K562 (cell line): ENCODE measurements at regions not wholly inside any gene's neighbourhood (a gene's known extent, or its start where the extent isn't known, plus 50 kb on each side); places are given as distances from the start of the nearest gene placed in this dataset.

Experiments
- ATAC-seq: fragments of 200-7000 bp; cut with Tn5 transposase; 3 replicates; pipeline ENCODE4 v1.9.1; 2020; ENCODE audit warnings: moderate library complexity
- BruUV-seq: library from RNA; stranded (reverse); fragments of 400-500 nt; replicated peaks from 2 replicates; lab custom pipeline; 2021; lab: Mats Ljungman, UMichigan
- CTCF ChIA-PET: fragments of 300-600 bp; formaldehyde crosslinking; extraction: SDS; loops from one replicate; lab custom pipeline; 2021; ENCODE audit warnings: low intra/inter-chr PET ratio; lab: Yijun Ruan, JAX
- POLR2A ChIA-PET: fragments of 300-600, 350-650 bp; sonication (Branson Sonifier 250); formaldehyde crosslinking; extraction: SDS; loops from one replicate; lab custom pipeline; 2021; ENCODE audit warnings: antibody characterized with exemption, inconsistent platforms; lab: Yijun Ruan, JAX
- DNase-seq, 4 experiments: peaks; one replicate each; pipeline versions ENCODE4 v3.0.0 to v3.0.0-alpha.2; 2011 to 2018; ENCODE audit warnings: low spot score in 3 of 4, mixed read lengths in 3 of 4; ENCODE audit errors: extremely low read depth in 1 of 4
- FAIRE-seq: peaks from 2 replicates; lab custom pipeline; 2011; peaks lifted over from hg19 to GRCh38; lab: Jason Lieb, UNC
- H2AFZ ChIP-seq: 2 replicates; pipeline ENCODE4 v1.6.0; 2011; ENCODE audit warnings: low read depth, low read length, control low read depth, inconsistent platforms
- H3K27ac ChIP-seq: fragments of 200-600 bp; 3 replicates; pipeline ENCODE4 v1.8.0; 2011; ENCODE audit warnings: low read depth, mild to moderate bottlenecking, control low read depth, inconsistent platforms, low read length, moderate library complexity, mixed read lengths; ENCODE audit errors: extremely low read depth
- H3K27me3 ChIP-seq, 2 experiments: fragments of 300-600 bp in 1 of 2; 2 replicates in 1 of 2; 3 replicates in 1 of 2; pipeline versions ENCODE4 v1.6.0 to v1.8.0; 2011; ENCODE audit warnings: inconsistent platforms in 2 of 2, low read length in 2 of 2, mild to moderate bottlenecking in 1 of 2, mixed read lengths in 1 of 2, moderate library complexity in 1 of 2; ENCODE audit not compliant: control insufficient read depth in 2 of 2, insufficient read depth in 2 of 2
- H3K36me3 ChIP-seq: fragments of 300-600 bp; 3 replicates; pipeline ENCODE4 v1.8.0; 2011; ENCODE audit warnings: mild to moderate bottlenecking, low read length, inconsistent platforms; ENCODE audit not compliant: control insufficient read depth, insufficient read depth
- H3K4me1 ChIP-seq, 2 experiments: fragments of 200-600 bp in 1 of 2; replicated peaks in 1 of 2; 2 replicates in 1 of 2; 3 replicates in 1 of 2; pipeline versions ENCODE4 v1.5.1 to v1.8.0; 2011; ENCODE audit warnings: inconsistent platforms in 2 of 2, low read length in 2 of 2, mild to moderate bottlenecking in 1 of 2, mixed read lengths in 1 of 2, moderate library complexity in 1 of 2; ENCODE audit not compliant: control insufficient read depth in 2 of 2, insufficient read depth in 2 of 2
- H3K4me2 ChIP-seq: 2 replicates; pipeline ENCODE4 v1.6.1; 2011; ENCODE audit warnings: low read length, control low read depth, inconsistent platforms, mixed read lengths; ENCODE audit not compliant: insufficient read depth
- H3K4me3 ChIP-seq: fragments of 200-600 bp; sonication (generic), shearing (Covaris generic); 2 replicates; pipeline ENCODE4 v1.5.1; 2016; ENCODE audit warnings: control low read depth, inconsistent platforms
- H3K79me2 ChIP-seq: fragments of 200-600 bp; 3 replicates; pipeline ENCODE4 v1.8.0; 2011; ENCODE audit warnings: low read length, inconsistent platforms; ENCODE audit not compliant: control insufficient read depth, insufficient read depth
- H3K9ac ChIP-seq, 2 experiments: 2 replicates each; pipeline versions ENCODE4 v1.6.0 to v1.6.1; 2011; ENCODE audit warnings: low read depth in 2 of 2, low read length in 2 of 2, control low read depth in 1 of 2, inconsistent platforms in 1 of 2, mild to moderate bottlenecking in 1 of 2, mixed read lengths in 1 of 2; ENCODE audit not compliant: insufficient read depth in 1 of 2
- H3K9me1 ChIP-seq: one replicate; pipeline ENCODE4 v1.6.0; 2011; ENCODE audit warnings: inconsistent platforms, mild to moderate bottlenecking, low read length, moderate library complexity; ENCODE audit not compliant: control insufficient read depth, insufficient read depth
- H3K9me3 ChIP-seq: replicated peaks from 2 replicates; pipeline ENCODE4 v1.5.1; 2011; ENCODE audit warnings: low read depth, low read length, inconsistent platforms; ENCODE audit not compliant: control insufficient read depth, insufficient read depth
- H4K20me1 ChIP-seq: replicated peaks from 2 replicates; pipeline ENCODE4 v1.6.1; 2011; ENCODE audit warnings: low read length, inconsistent platforms, mixed read lengths; ENCODE audit not compliant: control insufficient read depth, insufficient read depth
- BCLAF1 ChIP-seq, 2 experiments: fragments of 450-650 bp in 1 of 2; IDR thresholded peaks; 2 replicates each; pipeline ENCODE4 v1.6.1; 2011 to 2017; ENCODE audit warnings: low read depth in 2 of 2, antibody characterized with exemption in 1 of 2, borderline replicate concordance in 1 of 2, low read length in 1 of 2, mild to moderate bottlenecking in 1 of 2, mixed read lengths in 1 of 2; ENCODE audit not compliant: control insufficient read depth in 1 of 2
- CSDE1 ChIP-seq, 2 experiments: fragments of 450-650 bp; IDR thresholded peaks; 2 replicates each; pipeline ENCODE4 v1.6.1; 2016; ENCODE audit warnings: mild to moderate bottlenecking in 1 of 2
- CXXC5 ChIP-seq: fragments of 250-450 bp; sonication (Bioruptor Pico); IDR thresholded peaks from 2 replicates; pipeline ENCODE4 v1.8.0; 2022; ENCODE audit warnings: inconsistent platforms, mild to moderate bottlenecking, moderate library complexity
- FOXA3 ChIP-seq, 2 experiments: fragments of 450-650 bp in 1 of 2; sonication (generic) in 1 of 2; formaldehyde crosslinking; IDR thresholded peaks in 1 of 2; conservative IDR thresholded peaks in 1 of 2; 2 replicates each; pipeline versions ENCODE4 v1.4.0 to v1.8.0; 2020 to 2022; ENCODE audit warnings: mild to moderate bottlenecking in 2 of 2, missing genetic modification reagents in 1 of 2
- HMBOX1 ChIP-seq: sonication (generic); IDR thresholded peaks from 2 replicates; pipeline ENCODE4 v1.6.1; 2016
- MBD2 ChIP-seq: sonication (generic); IDR thresholded peaks from 2 replicates; pipeline ENCODE4 v1.6.1; 2016; ENCODE audit warnings: low read depth, borderline replicate concordance
- MYNN ChIP-seq, 2 experiments: sonication (generic); formaldehyde crosslinking in 1 of 2; IDR thresholded peaks; 2 replicates each; pipeline versions ENCODE4 v1.5.0 to v1.6.1; 2016 to 2020; ENCODE audit warnings: antibody characterized with exemption in 1 of 2, missing genetic modification reagents in 1 of 2
- POLR2AphosphoS2 ChIP-seq: IDR thresholded peaks from 2 replicates; pipeline ENCODE4 v1.6.1; 2012; ENCODE audit warnings: low read length, improper control_type of control experiment
- SMARCC2 ChIP-seq: fragments of 450-650 bp; IDR thresholded peaks from 2 replicates; pipeline ENCODE4 v1.6.1; 2017; ENCODE audit warnings: antibody characterized with exemption, moderate library complexity, mild to moderate bottlenecking, low read depth
- SRSF7 ChIP-seq: fragments of 200-400 bp; formaldehyde crosslinking; optimal IDR thresholded peaks from 2 replicates; pipeline ENCODE3; 2017; ENCODE audit warnings: mild to moderate bottlenecking, low read depth, low read length
- TCF7 ChIP-seq: sonication (generic); IDR thresholded peaks from 2 replicates; pipeline ENCODE4 v1.6.1; 2016; ENCODE audit warnings: antibody characterized with exemption, borderline replicate concordance
- TEAD2 ChIP-seq: fragments of 450-650 bp; IDR thresholded peaks from 2 replicates; pipeline ENCODE4 v1.6.1; 2016; ENCODE audit warnings: missing genetic modification characterization, control low read depth, missing compliant biosample characterization
- USF1 ChIP-seq: sonication (generic); formaldehyde crosslinking; IDR thresholded peaks from 2 replicates; pipeline ENCODE4 v1.9.0; 2022; ENCODE audit warnings: mild to moderate bottlenecking, missing genetic modification reagents
- ZNF23 ChIP-seq: fragments of 250-450 bp; sonication (Bioruptor Pico); IDR thresholded peaks from 2 replicates; pipeline ENCODE4 v1.4.0; 2020; ENCODE audit warnings: mild to moderate bottlenecking
- ZNF507 ChIP-seq: conservative IDR thresholded peaks from 2 replicates; pipeline ENCODE4 v1.6.1; 2017; ENCODE audit warnings: missing genetic modification characterization, missing compliant biosample characterization
- WGBS: fragments of 100-300 bp; shearing (Covaris generic); methylation state at CpG from one replicate; pipeline ENCODE4 v1.1.6; 2016; ENCODE audit warnings: low coverage, mixed read lengths; ENCODE audit not compliant: insufficient coverage; ENCODE audit errors: missing lambda C conversion rate; 5-methylcytosine and 5-hydroxymethylcytosine counted together
- in situ Hi-C: fragments of 300-500 bp; cut with MboI; formaldehyde crosslinking; loops from 4 replicates; pipeline ENCODE4 v1.15.0; 2018; ENCODE audit warnings: inconsistent platforms, mixed read lengths
- intact Hi-C: fragments of 100-400 bp; cut with micrococcal nuclease; formaldehyde crosslinking; loops from 2 replicates; pipeline ENCODE4 v1.14.2; 2022

GRCh38 chr4:63922146-63922545, 487.1 kb downstream of the TECRL start:
- no peak overlapping the region for H3K4me3 ChIP-seq
- H3K27ac ChIP-seq = no peak overlapping the region
- in situ Hi-C loops (no loop called here), intact Hi-C loops (no loop called here)
- no peaks in the 10 kb centered on the region for H3K79me2 ChIP-seq
- no peaks in the 10 kb centered on the region for H3K27me3 ChIP-seq
- H3K9me1 ChIP-seq = no peaks in the 10 kb centered on the region
- H3K36me3 ChIP-seq = no peaks in the 10 kb centered on the region
- CTCF ChIA-PET = no interaction called here
- BruUV-seq = no TSS peak
- FAIRE-seq = no peak
- no peak for TF ChIP-seq ZNF507 (tag)
- no peak for TF ChIP-seq MYNN (IDR thresholded peaks at IDR 0.05)
- no peak for TF ChIP-seq MYNN (CRISPR knock-in tag; IDR thresholded peaks at IDR 0.05)
- TF ChIP-seq CXXC5 = no peak
- no peak for TF ChIP-seq SMARCC2
- TF ChIP-seq TEAD2 (tag) = no peak
- TF ChIP-seq BCLAF1 (IDR thresholded peaks at IDR 0.05; ENCODE audit: borderline replicate concordance in 1 of 2, control insufficient read depth in 1 of 2, low read depth in 2 of 2, low read length in 1 of 2) = no peak
- TF ChIP-seq MBD2 = no peak
- no peak for TF ChIP-seq SRSF7
- TF ChIP-seq ZNF23 = no peak
- TF ChIP-seq CSDE1 (IDR thresholded peaks at IDR 0.05) = no peak
- TF ChIP-seq TCF7 = no peak
- no peak for TF ChIP-seq HMBOX1
- no peak for TF ChIP-seq POLR2AphosphoS2
- TF ChIP-seq FOXA3 (CRISPR knock-in tag; conservative IDR thresholded peaks at IDR 0.05 in 1 of 2, IDR thresholded peaks at IDR 0.05 in 1 of 2) = no peak
- no peak for TF ChIP-seq USF1 (CRISPR knock-in tag)
- no peaks in the 10 kb centered on the region for H3K9me3 ChIP-seq
- ATAC-seq = no peak
- H3K9ac ChIP-seq = no peak overlapping the region
- no peak overlapping the region for H3K4me2 ChIP-seq
- WGBS = 0% methylated on average over 8 of the region's 8 CpGs
- DNase-seq = no peak
- H3K4me1 ChIP-seq = no peaks in the 10 kb centered on the region
- no peaks in the 10 kb centered on the region for H4K20me1 ChIP-seq
- POLR2A ChIA-PET = no interaction called here
- no peak overlapping the region for H2AFZ ChIP-seq
